OCI-M2 (cell line): ENCODE measurements at regions not wholly inside any gene's neighbourhood (a gene's known extent, or its start where the extent isn't known, plus 50 kb on each side); places are given as distances from the start of the nearest gene placed in this dataset.

ENCODE experiments used
- DNase-seq: peaks from one replicate; lab custom pipeline; 2025; ENCODE audit not compliant: unreplicated experiment; lab: John Stamatoyannopoulos, UW

DNA sequence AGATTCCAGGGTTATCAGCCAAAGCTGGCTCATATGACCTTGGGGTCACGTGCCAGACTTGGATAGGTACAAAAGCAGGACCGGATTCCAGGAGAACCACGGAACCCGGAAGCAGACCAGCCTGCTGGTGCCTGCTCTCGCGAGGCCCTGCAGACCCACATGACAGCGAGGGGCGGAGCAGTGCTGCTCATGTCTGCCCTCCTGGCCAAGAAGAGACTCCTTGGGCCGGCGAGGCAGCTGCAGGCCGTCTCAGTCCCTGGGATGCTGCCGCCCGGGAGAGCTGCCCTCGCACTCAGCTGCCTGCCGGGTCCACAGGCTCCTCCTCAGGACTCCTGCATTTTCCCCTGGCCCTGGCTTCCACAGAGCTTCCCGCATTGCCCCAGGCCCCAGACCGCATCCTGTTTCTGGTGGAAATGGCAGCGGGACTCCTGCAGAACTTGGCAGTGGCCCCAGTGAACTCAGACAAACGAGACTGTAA is 739.5 kb downstream of the SOCS6 start:
- DNase-seq: no peak

DNA sequence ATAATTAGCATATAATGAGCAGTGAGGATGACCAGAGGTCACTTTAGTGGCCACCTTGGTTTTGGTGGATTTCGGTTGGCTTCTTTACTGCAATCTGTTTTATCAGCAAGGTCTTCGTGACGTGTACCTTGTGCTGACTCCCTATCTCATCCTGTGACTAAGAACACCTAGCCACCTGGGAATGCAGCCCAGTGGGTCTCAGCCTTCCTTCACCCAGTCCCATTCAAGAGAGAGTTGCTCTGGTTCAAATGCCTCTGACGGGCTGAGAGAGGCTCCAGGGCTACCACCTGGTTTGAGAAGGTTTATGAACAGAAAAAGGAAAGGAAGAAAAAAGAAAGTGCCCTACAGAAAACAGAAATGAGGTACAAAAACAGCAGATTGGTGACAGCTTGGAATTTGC is 738.7 kb downstream of the SOCS6 start:
- DNase-seq: no peak

DNA sequence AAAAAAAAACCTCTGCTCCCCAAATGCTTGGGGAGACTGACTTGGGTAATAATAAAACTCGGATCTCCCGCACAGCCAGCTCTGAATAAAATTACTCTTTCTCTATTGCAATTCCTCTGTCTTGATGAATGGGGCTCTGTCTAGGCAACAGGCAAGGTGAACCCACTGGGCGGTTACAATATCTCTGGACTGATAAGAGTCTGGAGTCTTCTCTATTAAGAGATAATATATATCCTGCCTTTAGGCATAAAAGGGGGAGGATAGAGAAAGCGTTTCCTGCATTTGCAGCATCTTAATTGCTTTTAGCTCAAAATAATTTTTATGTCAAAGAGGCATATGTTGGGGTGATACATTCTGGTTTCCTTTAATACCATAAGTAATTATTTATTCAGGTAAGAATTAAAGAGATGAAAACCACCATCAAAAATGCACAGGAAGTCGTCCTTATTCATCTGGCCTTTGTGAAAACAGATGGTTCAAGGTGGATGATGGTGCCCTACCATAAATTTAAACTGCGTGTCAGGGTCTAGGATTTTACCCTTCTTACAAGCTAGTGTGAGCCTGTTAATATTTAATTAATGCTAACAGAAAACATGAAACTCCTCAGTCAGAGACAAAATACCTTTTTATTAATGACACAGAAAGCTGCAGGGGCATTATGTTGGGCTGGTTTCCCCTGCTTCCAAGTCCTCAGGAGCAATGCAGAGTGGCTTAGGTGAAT is 736.8 kb downstream of the SOCS6 start:
- DNase-seq: no peak

DNA sequence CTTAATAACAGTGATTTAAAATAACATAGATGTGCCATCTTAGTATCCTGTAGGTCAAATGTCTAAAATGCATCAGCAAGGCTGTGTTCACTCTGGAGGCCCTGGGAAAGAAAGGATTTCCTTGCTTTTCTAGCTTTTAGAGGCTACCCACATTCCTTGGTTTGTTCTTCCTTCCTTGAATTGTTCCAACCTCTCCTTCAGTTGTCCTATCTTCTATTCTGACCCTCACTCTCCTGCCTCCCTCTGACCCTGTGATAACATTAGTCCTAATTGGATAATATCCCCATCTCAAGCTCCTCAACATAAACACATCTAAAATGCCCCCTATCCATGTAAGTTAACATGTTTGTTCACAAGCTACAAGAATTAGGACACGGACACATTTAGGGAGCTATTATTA is 733.5 kb downstream of the SOCS6 start:
- DNase-seq: no peak

DNA sequence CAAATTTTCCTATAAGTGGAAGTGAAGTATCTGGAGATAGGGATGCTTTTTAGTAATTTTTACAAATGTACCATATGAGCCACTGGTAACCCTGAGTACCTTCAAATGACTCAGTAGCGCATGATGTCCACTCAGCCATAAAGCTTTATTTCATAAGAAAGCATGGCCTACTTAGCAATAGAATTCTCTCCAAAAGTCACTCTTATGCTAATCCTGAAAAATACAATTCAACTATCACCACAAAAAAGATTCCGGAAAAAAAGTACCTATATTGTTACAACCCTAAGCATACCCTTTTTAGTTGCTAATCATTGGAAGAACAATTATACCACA is 732.2 kb downstream of the SOCS6 start:
- no peak for DNase-seq

DNA sequence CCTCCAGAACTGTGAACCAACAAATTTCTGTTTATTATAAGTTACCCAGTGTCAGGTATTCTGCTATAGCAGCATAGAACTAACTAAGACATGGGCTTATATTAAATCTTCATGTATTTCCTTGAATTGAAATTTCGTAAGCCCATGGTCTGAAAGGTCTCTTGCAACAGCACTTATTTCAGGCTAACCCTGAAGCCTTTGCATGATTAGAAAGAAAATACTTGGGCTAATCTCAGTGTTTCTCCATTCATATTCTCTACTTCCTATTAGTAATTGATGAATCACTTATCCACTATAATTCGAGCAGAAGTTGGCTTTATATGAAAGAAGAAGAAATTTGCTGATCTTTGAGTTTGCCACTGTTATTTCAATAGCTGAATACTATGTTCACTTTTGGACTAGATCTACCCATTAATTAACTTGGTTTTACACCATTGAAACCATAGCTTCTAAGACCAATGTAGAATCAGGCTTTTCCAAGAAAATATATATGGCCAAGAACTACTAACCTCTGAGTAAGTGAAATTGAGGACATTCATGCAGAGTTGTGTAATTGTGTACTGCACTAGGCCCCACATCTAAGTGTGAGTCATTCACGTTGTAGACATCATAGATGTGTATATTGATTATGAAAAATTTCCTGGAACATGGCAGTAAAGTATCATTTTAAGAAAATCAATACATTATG is 731.6 kb downstream of the SOCS6 start:
- DNase-seq: no peak

DNA sequence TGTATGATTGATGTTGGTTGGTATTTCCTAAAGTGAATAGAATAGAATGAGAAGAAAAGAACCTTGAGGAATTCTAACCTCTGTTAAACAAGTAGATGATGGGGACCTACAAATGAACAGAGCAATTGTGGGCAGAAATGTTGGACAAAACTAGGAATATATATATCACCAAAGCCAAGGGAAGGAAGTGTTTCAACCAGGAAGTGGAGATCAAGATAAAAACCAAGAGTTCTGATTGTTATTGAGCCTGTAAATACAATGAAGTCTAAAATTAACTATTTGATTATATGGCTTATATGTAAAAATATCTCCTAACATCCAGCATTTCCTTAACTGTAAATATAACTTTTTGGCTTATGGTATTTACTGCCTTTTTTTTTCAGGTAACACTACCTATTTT is 730.0 kb downstream of the SOCS6 start:
- DNase-seq: no peak

DNA sequence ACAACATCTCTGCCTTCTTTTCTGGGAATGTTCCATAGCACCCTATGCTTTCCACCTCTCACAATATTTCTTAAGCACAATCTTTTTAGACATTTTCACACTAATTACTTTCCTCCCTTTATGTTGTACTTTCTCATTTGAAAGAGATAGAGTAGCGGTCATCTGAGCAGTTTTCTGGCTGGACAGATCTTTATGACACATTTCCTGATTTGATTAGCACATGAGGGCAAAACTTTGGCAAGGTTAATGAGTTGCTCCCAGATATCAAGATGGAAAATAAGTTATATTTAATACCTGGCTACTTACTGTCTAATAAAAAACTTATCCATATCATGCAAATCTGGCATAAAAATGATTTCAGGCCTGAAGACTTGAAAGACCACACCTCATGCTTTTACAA is 723.9 kb downstream of the SOCS6 start:
- DNase-seq: no peak

DNA sequence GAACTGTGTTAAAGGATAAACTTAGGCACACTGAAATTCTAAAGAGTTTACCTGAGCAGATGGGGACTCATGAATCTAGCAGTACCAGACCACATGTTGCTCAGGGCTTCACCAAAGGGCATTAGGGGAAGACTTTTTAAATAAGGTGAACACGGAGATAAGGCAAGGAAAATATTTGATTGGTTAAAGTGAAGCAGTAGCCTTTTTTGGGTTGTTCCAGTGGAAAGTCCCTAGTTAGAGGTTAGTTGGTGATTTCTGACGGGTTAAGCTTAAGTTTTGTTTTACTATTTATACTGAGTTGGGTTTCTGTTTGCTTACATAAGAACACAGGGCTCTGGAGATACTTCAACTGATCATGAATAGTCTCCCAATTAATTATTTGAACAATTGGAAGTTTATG is 722.5 kb downstream of the SOCS6 start:
- DNase-seq: no peak

DNA sequence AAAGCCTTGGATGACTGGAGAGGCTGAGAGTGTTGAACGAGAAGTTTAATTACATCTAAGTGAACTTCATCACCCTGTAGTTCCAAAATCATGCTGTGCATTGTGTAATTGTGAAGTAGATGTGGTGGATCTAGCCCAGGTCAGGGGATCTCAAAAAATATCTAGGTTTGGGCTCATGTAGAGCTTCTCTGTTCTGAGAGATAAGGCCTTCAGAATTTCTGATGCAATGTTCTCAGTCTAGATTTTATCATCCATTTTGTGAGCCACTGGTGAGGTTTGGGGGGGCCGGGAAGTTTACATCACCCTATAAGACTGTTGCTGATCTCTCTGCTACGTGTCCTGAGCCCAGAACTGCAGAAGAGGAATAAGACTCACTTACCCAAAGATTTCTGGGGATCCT is 719.4 kb downstream of the SOCS6 start:
- no peak for DNase-seq

DNA sequence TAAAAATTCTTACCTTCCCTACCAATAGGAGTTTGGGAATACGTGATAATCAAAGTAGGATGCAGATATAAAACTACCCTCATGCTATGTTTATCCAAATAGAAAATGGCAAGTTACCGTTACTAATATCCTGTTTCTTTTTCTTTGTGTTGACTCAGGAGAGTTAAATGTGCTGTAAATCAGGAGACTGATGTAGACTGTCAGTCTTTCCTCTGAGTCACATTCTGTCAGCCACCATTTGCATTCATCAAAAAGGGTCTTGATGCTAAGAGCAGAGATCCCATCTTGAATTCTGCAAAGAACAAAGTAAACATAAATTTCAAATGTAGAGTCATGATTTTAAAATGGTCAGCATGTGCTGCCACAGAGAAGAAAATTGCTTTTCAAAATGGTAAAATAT is 712.8 kb downstream of the SOCS6 start:
- DNase-seq: no peak

DNA sequence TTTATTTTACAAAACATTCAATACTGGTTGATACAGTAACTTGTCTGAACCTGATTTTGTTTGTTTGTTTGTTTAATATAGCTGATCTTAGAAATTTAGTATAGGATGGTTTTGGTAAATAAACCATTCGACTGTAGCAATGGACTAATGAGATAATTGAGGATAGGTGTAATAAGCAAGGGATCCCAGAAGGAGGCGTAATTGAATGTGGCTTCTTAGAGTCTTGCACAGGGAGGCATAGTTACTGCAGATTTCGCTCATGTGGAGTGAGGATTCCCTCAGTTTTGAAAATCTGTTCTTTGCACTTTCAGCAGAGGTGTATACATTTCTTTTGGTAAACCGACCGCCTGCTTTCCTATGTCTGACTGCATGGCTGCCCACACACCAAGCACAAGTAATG is 709.6 kb downstream of the SOCS6 start:
- DNase-seq: no peak

DNA sequence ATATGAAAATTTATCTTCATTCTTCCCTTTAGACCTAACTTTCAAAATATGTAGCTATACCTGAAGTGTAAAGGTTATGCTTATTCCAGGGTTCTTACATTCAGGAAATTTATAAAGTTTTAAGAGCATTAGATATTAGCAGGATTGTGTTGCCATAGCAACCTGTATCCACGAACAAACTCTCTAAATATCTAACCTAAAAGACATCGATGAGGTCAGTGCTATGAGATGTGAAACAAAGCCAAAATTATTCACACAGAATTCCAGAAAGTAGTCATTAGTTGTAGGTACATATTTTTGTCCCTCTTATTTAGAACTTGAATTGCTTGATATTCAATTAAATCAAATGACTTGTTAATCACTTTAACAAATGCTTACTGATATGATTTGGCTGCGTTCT is 705.3 kb downstream of the SOCS6 start:
- no peak for DNase-seq

DNA sequence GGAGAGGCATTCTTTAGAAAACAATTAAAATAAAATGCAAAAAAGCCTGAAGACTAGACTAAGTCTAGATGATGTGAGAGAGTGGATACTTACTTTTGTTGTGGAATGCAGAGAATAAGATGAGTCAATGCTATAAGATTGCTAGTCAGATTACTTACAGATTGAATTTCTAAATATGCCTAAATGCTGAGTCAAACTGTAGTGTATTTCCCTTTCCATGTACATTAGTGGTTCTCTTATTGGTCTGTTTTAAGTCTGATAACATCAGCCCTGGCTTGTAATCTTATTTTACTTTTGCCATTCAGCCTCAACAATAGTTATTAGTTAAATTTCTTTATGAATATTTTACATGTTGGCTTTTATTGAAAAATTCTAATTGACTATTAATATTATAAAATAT is 702.7 kb downstream of the SOCS6 start:
- DNase-seq: no peak

DNA sequence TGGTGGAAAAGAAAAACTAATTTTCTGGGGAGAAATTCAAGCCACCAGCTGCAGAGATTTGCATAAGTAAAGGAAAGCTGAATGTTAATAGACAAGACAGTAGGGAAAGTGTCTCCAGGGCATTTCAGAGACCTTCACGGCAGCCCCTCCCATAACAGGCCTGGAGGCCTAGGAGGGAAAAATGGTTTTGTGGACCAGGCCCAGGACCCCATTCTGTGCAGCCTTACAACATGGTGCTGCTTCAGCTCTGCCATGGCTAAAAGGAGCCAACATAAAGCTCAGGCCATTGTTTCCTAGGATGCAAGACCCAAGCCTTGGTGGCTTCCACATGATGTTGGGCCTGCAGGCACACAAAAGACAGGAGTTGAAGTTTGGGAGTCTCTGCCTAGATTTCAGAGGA is 697.1 kb downstream of the SOCS6 start:
- DNase-seq: no peak

DNA sequence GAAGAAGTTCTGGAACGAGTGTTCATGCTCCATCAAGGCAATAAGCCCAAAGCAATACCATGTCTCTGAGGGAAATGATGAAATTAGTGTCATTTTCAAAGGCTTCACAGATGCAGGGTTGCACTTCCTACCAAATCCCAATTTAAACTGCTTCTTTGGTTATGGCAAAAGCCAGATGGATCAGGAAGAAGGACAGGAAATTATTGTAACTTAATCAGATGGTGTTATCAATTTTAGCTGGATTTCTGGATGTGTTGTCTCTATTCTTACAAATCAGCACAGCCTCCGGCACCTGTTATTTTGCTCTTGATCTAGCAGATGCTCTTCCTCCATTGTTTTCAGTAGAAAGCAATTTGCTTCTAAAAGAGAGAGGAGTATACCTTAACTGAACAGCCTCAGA is 693.4 kb downstream of the SOCS6 start:
- no peak for DNase-seq

DNA sequence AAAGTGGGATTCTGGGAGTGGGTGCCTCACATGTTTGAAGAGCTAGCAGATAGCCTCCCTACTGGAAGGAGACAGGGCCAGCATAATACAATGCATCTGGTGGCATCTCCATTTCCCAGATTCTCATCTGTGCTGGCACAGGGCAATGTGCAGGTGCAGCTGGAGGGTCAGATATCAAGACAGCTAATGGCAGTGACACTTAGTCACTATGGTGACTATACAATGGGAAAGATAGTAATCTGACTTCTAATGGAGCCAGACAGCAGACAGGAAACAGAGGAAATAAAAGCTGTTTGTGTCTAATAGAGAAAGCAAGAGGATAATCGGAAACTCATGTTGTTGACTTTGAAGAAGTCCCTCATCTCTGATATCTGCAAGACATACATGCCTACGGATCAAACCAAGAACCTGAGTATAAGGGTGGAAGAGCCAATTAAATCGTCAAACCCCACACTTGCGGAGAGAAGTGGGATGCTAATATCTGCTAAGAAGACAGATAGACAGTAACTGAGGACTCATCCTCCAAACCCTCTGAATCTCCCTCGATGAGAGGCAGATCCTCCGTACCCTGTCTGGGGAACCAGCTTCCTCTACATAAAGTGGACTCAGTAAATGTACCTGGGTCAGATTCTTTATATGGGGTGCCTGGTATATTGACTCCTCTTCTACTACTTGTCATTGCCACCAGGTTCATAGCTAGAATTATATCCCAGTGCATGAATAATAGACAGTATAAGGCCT is 692.7 kb downstream of the SOCS6 start:
- no peak for DNase-seq

DNA sequence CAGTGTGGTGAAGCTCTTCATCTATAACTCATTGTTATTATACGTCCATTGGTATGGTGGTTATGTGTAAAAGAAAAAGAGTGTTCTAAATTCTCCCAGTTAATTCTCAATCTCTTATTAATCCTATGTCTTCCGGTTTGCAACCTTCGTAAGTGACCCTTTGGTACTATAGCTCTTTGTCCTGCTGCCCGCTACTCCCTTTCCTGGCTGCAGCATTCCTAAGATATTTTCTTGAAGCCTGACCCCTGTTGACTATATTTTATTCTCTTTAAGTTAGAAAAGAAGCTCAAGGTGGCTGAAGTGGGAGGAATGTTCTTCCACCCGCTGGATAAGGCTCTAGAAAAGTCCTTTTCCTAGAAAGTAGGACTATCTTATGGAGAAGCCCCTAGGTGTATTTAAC is 684.8 kb downstream of the SOCS6 start:
- DNase-seq: no peak

DNA sequence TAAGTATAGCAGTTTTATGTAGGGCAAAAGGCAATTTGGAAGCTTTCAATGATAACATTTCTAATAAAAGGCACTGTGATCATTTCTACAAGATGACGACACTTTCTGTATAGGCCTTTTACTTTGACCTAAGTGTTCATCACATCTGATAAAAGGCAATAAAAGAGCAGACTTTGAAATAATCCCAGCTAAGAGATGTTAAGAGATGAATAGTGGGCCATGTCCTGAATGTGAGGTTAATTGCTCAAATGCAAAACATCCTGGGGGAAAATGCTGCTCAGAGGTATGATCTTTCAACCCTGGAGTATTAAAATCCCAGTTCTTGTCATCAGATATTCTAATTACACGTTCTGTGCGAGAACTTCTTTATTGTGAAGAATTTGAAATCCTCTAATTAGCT is 677.6 kb downstream of the SOCS6 start:
- DNase-seq: no peak

DNA sequence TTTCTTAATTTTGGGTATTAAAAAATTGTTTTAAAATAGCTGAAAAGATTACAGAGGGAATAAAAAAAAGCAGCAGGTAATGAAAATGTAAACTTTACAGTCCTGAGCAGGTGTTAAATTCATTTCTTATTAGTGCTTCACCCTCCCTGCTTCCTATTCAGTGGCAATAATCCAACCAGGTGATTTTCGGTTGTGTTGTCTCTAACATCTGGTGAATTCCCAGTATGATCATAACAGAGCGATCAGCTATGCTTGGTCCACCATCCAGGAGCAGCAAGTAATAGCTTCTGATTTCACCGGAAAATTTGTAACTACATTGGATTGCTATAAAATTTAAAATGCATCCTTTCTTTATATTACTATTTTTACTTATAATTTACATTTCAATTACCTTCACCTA is 673.1 kb downstream of the SOCS6 start:
- DNase-seq: no peak

DNA sequence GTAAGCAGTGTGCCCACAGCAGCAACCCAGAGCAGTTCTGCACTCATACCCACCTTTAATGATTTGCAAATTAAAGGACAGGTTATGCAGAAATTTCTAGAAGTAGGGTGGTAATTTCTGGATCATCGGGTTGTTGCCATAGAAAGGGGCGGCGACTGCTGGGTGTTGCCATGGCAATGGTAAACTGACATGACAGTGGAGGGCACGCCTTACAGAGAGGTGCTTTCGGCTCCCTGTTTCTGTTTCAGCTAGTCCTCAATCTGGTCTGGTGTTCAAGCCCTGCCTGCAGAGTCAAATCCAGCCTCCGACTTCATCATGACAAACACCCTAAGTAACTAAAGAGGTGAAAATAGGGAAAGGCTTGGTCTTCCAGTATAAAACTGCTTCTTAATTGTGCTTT is 667.7 kb downstream of the SOCS6 start:
- no peak for DNase-seq

DNA sequence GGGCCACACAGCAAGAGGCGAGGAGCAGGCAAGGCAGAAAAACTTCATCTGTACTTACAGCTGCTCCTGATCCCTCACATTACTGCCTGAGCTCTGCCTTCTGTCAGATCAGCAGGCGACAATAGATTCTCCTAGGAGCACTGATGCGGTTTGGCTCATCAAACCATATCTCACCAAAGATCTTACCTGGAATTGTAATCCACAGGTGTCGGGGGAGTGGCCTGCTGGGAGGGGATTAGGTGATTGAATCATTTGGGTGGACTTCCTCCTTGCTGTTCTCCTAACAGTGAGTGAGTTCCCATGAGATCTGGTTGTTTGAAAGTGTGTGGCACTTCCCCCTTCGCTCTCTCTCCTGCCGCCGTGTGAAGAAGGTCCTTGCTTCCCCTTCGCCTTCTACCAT is 647.3 kb downstream of the SOCS6 start:
- DNase-seq: no peak
